Mammary epithelial cell (primary cell): ENCODE measurements at regions not wholly inside any gene's neighbourhood (a gene's known extent, or its start where the extent isn't known, plus 50 kb on each side); places are given as distances from the start of the nearest gene placed in this dataset.

Source experiments
- EZH2 ChIP-seq: IDR thresholded peaks from 2 replicates; pipeline ENCODE4 v1.6.1; 2012; ENCODE audit warnings: low read length, inconsistent platforms, borderline replicate concordance
- TF ChIP-seq, protein P1 (sequence below), 2 donors: IDR thresholded peaks in 1 of 2; conservative IDR thresholded peaks in 1 of 2; 2 replicates each; pipeline ENCODE4 v1.5.1; 2011 to 2012; ENCODE audit warnings: inconsistent platforms in 2 of 2, low read length in 2 of 2, mild to moderate bottlenecking in 2 of 2, control low read depth in 1 of 2, low read depth in 1 of 2; ENCODE audit not compliant: insufficient read depth in 1 of 2; ENCODE audit errors: extremely low read depth in 1 of 2

- TF ChIP-seq, protein P1, sequence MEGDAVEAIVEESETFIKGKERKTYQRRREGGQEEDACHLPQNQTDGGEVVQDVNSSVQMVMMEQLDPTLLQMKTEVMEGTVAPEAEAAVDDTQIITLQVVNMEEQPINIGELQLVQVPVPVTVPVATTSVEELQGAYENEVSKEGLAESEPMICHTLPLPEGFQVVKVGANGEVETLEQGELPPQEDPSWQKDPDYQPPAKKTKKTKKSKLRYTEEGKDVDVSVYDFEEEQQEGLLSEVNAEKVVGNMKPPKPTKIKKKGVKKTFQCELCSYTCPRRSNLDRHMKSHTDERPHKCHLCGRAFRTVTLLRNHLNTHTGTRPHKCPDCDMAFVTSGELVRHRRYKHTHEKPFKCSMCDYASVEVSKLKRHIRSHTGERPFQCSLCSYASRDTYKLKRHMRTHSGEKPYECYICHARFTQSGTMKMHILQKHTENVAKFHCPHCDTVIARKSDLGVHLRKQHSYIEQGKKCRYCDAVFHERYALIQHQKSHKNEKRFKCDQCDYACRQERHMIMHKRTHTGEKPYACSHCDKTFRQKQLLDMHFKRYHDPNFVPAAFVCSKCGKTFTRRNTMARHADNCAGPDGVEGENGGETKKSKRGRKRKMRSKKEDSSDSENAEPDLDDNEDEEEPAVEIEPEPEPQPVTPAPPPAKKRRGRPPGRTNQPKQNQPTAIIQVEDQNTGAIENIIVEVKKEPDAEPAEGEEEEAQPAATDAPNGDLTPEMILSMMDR (conservative IDR thresholded peaks at IDR 0.05 in 1 of 2, IDR thresholded peaks at IDR 0.05 in 1 of 2; ENCODE audit: extremely low read depth in 1 of 2, insufficient read depth in 1 of 2, low read depth in 1 of 2, low read length in 2 of 2), result no peak
- no peak for TF ChIP-seq EZH2
These were observed 91.8 kb downstream of the VSIG4 start for GRCh38 chrX:65948103-65948502.
